Kidney (tissue), 13 donors: ENCODE measurements at regions not wholly inside any gene's neighbourhood (a gene's known extent, or its start where the extent isn't known, plus 50 kb on each side); places are given as distances from the start of the nearest gene placed in this dataset.

Experiments
- DNase-seq, 5 donors: peaks; one replicate each; pipeline ENCODE4 v3.0.0-alpha.2; 2013 to 2020
- FAIRE-seq: peaks from 2 replicates; lab custom pipeline; 2012; peaks lifted over from hg19 to GRCh38; lab: Jason Lieb, UNC
- H3K27ac ChIP-seq, 2 donors: one replicate each; pipeline ENCODE4 v1.7.0; 2013; ENCODE audit warnings: low read depth in 2 of 2, low read length in 2 of 2, inconsistent platforms in 1 of 2
- H3K27me3 ChIP-seq: one replicate; pipeline ENCODE4 v1.7.1; 2013; ENCODE audit warnings: low read length, inconsistent platforms; ENCODE audit not compliant: control insufficient read depth, insufficient read depth
- H3K36me3 ChIP-seq, 3 donors: one replicate each; pipeline versions ENCODE4 v1.7.0 to v1.7.1; 2013; ENCODE audit warnings: low read length in 3 of 3, control low read depth in 1 of 3, inconsistent platforms in 1 of 3; ENCODE audit not compliant: insufficient read depth in 3 of 3, control insufficient read depth in 2 of 3
- H3K4me1 ChIP-seq, 3 donors: one replicate each; pipeline versions ENCODE4 v1.7.0 to v1.7.1; 2013; ENCODE audit warnings: low read length in 3 of 3, inconsistent platforms in 1 of 3, low read depth in 1 of 3; ENCODE audit not compliant: control insufficient read depth in 2 of 3, insufficient read depth in 2 of 3
- H3K4me3 ChIP-seq, 3 donors: one replicate each; pipeline versions ENCODE4 v1.7.0 to v1.8.1; 2013; ENCODE audit warnings: low read length in 3 of 3, control low read depth in 1 of 3, inconsistent platforms in 1 of 3
- H3K9ac ChIP-seq, 3 donors: one replicate each; pipeline versions ENCODE4 v1.7.0 to v1.7.1; 2013; ENCODE audit warnings: low read length in 3 of 3, control low read depth in 1 of 3, inconsistent platforms in 1 of 3
- H3K9me3 ChIP-seq, 3 donors: one replicate each; pipeline versions ENCODE4 v1.7.0 to v1.7.1; 2013; ENCODE audit warnings: low read length in 3 of 3, control low read depth in 1 of 3, inconsistent platforms in 1 of 3; ENCODE audit not compliant: control insufficient read depth in 2 of 3, insufficient read depth in 1 of 3
- intact Hi-C: fragments of 100-400 bp; cut with DNase I; formaldehyde crosslinking; loops from one replicate; pipeline ENCODE4 v1.11.1; 2022
- TF ChIP-seq, protein P1 (sequence below): IDR thresholded peaks from 3 replicates; pipeline ENCODE4 v1.5.1; 2012; ENCODE audit warnings: mild to moderate bottlenecking, moderate library complexity, borderline replicate concordance; ENCODE audit not compliant: insufficient read depth; ENCODE audit errors: extremely low read depth
- donor health status: control.
- donor health status: control.
- donor health status: control.
- donor health status: control.
- donor health status: control.
- donor health status: DM: yes; HTN: yes; CAD: no.
- donor health status: Normal renal cell carcinoma (clear cell type).

GRCh38 chr10:123577921-123578461, 88.2 kb upstream of the GPR26 start:
- DNase-seq (no peak), FAIRE-seq (no peak)
- H3K9ac ChIP-seq, result no peak overlapping the region
- H3K4me3 ChIP-seq, result no peak overlapping the region
- no peaks in the 10 kb centered on the region for H3K9me3 ChIP-seq
- peaks cover 4% of the 10 kb centered on the region for H3K27me3 ChIP-seq
- H3K27ac ChIP-seq, result no peak overlapping the region
- TF ChIP-seq, protein P1, sequence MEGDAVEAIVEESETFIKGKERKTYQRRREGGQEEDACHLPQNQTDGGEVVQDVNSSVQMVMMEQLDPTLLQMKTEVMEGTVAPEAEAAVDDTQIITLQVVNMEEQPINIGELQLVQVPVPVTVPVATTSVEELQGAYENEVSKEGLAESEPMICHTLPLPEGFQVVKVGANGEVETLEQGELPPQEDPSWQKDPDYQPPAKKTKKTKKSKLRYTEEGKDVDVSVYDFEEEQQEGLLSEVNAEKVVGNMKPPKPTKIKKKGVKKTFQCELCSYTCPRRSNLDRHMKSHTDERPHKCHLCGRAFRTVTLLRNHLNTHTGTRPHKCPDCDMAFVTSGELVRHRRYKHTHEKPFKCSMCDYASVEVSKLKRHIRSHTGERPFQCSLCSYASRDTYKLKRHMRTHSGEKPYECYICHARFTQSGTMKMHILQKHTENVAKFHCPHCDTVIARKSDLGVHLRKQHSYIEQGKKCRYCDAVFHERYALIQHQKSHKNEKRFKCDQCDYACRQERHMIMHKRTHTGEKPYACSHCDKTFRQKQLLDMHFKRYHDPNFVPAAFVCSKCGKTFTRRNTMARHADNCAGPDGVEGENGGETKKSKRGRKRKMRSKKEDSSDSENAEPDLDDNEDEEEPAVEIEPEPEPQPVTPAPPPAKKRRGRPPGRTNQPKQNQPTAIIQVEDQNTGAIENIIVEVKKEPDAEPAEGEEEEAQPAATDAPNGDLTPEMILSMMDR, result no peak
- H3K4me1 ChIP-seq, result no peaks in the 10 kb centered on the region
- intact Hi-C loops, result loop anchor here (5.0 kb wide), 1 partner anchor 389 kb away; no protein-coding TSS in a partner anchor
- H3K36me3 ChIP-seq, result no peaks in the 10 kb centered on the region

DNA sequence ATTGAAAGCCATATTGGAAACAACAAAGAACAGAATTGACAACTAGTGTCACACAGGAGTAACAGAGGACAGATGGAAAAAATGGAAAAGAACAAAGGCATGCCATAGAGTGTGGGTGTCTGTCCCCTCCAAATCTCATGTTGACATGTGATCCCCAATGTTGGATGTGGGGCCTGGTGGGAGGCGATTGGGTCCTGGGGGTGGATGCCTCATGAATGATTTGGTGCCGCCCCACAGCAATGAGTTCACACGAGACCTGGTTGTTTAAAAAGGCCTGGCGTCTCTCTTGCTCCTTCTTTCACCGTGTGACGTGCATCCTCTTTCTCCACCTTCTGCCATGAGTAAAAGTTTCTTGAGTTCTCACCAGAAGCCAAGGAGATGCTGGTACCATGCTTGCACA, 87.4 kb upstream of the GPR26 start:
- no peak for FAIRE-seq
- intact Hi-C loops, result loop anchor here (5.0 kb wide), 1 partner anchor 389 kb away; no protein-coding TSS in a partner anchor

DNA sequence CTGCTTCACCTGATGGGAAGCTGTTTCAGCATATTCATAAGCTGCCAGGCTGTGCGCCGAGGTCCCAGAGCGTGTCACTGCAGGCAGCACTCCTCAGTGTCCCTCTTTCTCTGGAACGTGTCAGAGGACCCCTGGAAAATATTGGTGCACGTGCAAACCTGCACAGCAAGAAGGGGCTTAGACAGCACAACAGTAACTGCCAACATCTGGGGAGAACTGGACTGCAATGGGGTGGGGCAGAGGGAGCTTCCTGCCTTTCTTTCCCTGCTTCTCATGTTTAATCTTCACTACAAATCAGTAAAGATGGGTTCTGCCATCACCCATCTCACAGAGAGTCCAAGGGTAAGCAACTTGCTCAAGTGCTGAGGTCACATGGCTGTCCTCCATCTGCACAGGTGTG, 86.5 kb upstream of the GPR26 start:
- no peak for FAIRE-seq

More for the DNA sequence above, 87.4 kb upstream of the GPR26 start:
- no peaks in the 10 kb centered on the region for H3K9me3 ChIP-seq
- H3K9ac ChIP-seq, result no peak overlapping the region
- no peaks in the 10 kb centered on the region for H3K36me3 ChIP-seq
- DNase-seq, result peak in 1 of 5 donors; percentile 18
- no peak overlapping the region for H3K27ac ChIP-seq
- TF ChIP-seq, protein P1, result no peak
- H3K27me3 ChIP-seq, result peaks cover 11% of the 10 kb centered on the region
- no peaks in the 10 kb centered on the region for H3K4me1 ChIP-seq
- no peak overlapping the region for H3K4me3 ChIP-seq

More for the DNA sequence above, 86.5 kb upstream of the GPR26 start:
- Histone ChIP-seq H3K27ac (no peak overlapping the region), H3K27me3 (peaks cover 11% of the 10 kb centered on the region), H3K4me3 (no peak overlapping the region), H3K9ac (no peak overlapping the region), H3K9me3 (no peaks in the 10 kb centered on the region), H3K4me1 (no peaks in the 10 kb centered on the region), H3K36me3 (no peaks in the 10 kb centered on the region)
- no peak for DNase-seq
- intact Hi-C loops, result loop anchor here (5.0 kb wide), 1 partner anchor 388 kb away; no protein-coding TSS in a partner anchor
- TF ChIP-seq, protein P1, result no peak
